CD14-positive monocyte (primary cell): ENCODE measurements at regions not wholly inside any gene's neighbourhood (a gene's known extent, or its start where the extent isn't known, plus 50 kb on each side); places are given as distances from the start of the nearest gene placed in this dataset.
A peak's percentile ranks its signal among the peaks of the same experiment; 100 is the strongest.

ENCODE experiments used
- DNase-seq, 3 donors: peaks; one replicate each; pipeline ENCODE4 v3.0.0-alpha.2; 2011 to 2022
- H2AFZ ChIP-seq: 2 replicates; pipeline ENCODE4 v1.6.0; 2012; ENCODE audit warnings: mild to moderate bottlenecking, low read depth, low read length, inconsistent platforms; ENCODE audit not compliant: insufficient read depth, poor library complexity, severe bottlenecking
- H3K27ac ChIP-seq, 2 donors: 1 replicate in 1 of 2; 2 replicates in 1 of 2; pipeline ENCODE4 v1.5.1; 2012 to 2013; ENCODE audit warnings: low read length in 2 of 2, control low read depth in 1 of 2, inconsistent platforms in 1 of 2, low read depth in 1 of 2, mild to moderate bottlenecking in 1 of 2
- H3K27me3 ChIP-seq, 2 donors: one replicate each; pipeline versions ENCODE4 v1.6.0 to v1.6.1; 2011 to 2013; ENCODE audit warnings: low read length in 2 of 2; ENCODE audit not compliant: control insufficient read depth in 2 of 2, insufficient read depth in 2 of 2
- H3K36me3 ChIP-seq, 2 donors: replicated peaks in 1 of 2; 1 replicate in 1 of 2; 2 replicates in 1 of 2; pipeline versions ENCODE4 v1.5.1 to v1.6.1; 2012 to 2013; ENCODE audit warnings: low read length in 2 of 2, control low read depth in 1 of 2, inconsistent platforms in 1 of 2, mild to moderate bottlenecking in 1 of 2; ENCODE audit not compliant: insufficient read depth in 2 of 2, control insufficient read depth in 1 of 2
- H3K4me1 ChIP-seq, 2 donors: 1 replicate in 1 of 2; 2 replicates in 1 of 2; pipeline versions ENCODE4 v1.5.1 to v1.6.1; 2012 to 2013; ENCODE audit warnings: low read length in 2 of 2, control low read depth in 1 of 2, inconsistent platforms in 1 of 2, mild to moderate bottlenecking in 1 of 2, moderate library complexity in 1 of 2; ENCODE audit not compliant: insufficient read depth in 2 of 2, control insufficient read depth in 1 of 2
- H3K4me2 ChIP-seq: replicated peaks from 2 replicates; pipeline ENCODE3; 2012; ENCODE audit warnings: low read length, moderate library complexity, mild to moderate bottlenecking; ENCODE audit not compliant: poor library complexity, severe bottlenecking; ENCODE audit errors: extremely low read depth
- H3K4me3 ChIP-seq, 3 experiments: fragments of 200-600 bp in 1 of 3; sonication (generic) in 1 of 3; replicated peaks in 1 of 3; 1 replicate in 2 of 3; 2 replicates in 1 of 3; pipeline ENCODE4 v1.5.1; 2011 to 2013; ENCODE audit warnings: low read length in 3 of 3, mild to moderate bottlenecking in 3 of 3, control low read depth in 2 of 3, low read depth in 2 of 3, inconsistent platforms in 1 of 3, moderate library complexity in 1 of 3
- H3K79me2 ChIP-seq: 2 replicates; pipeline ENCODE4 v1.6.0; 2012; ENCODE audit warnings: mild to moderate bottlenecking, control low read depth, inconsistent platforms, low read length, moderate library complexity; ENCODE audit not compliant: insufficient read depth
- H3K9ac ChIP-seq: 2 replicates; pipeline ENCODE4 v1.6.0; 2017; ENCODE audit warnings: low read length, mild to moderate bottlenecking; ENCODE audit not compliant: insufficient read depth, poor library complexity, severe bottlenecking
- H3K9me3 ChIP-seq, 2 donors: replicated peaks in 1 of 2; 1 replicate in 1 of 2; 2 replicates in 1 of 2; pipeline versions ENCODE4 v1.5.1 to v1.6.1; 2012 to 2013; ENCODE audit warnings: low read length in 2 of 2, control low read depth in 1 of 2; ENCODE audit not compliant: control insufficient read depth in 1 of 2, insufficient read depth in 1 of 2
- H4K20me1 ChIP-seq: 2 replicates; pipeline ENCODE4 v1.6.0; 2012; ENCODE audit warnings: mild to moderate bottlenecking, low read length, control low read depth, moderate library complexity; ENCODE audit not compliant: insufficient read depth
- H3K27ac Mint-ChIP-seq, 7 donors: one replicate each; pipeline ENCODE4 v1.8.0; 2020; ENCODE audit warnings: mild to moderate bottlenecking in 7 of 7, mixed read lengths in 7 of 7, moderate library complexity in 6 of 7, inconsistent platforms in 2 of 7
- H3K27me3 Mint-ChIP-seq, 3 donors: one replicate each; pipeline ENCODE4 v1.8.0; 2021 to 2022; ENCODE audit warnings: low read depth in 3 of 3, mild to moderate bottlenecking in 3 of 3, mixed read lengths in 3 of 3, moderate library complexity in 3 of 3, inconsistent platforms in 1 of 3
- H3K36me3 Mint-ChIP-seq, 2 donors: one replicate each; pipeline ENCODE4 v1.8.0; 2020; ENCODE audit warnings: mixed read lengths in 2 of 2, inconsistent platforms in 1 of 2, mild to moderate bottlenecking in 1 of 2
- H3K4me1 Mint-ChIP-seq: one replicate; pipeline ENCODE4 v1.8.0; 2020; ENCODE audit warnings: mild to moderate bottlenecking, mixed read lengths
- H3K4me3 Mint-ChIP-seq, 2 donors: one replicate each; pipeline ENCODE4 v1.8.0; 2020; ENCODE audit warnings: mild to moderate bottlenecking in 2 of 2, mixed read lengths in 2 of 2, moderate library complexity in 1 of 2
- H3K9me3 Mint-ChIP-seq, 7 donors: one replicate each; pipeline ENCODE4 v1.8.0; 2020 to 2022; ENCODE audit warnings: mixed read lengths in 7 of 7, mild to moderate bottlenecking in 6 of 7, moderate library complexity in 6 of 7, inconsistent platforms in 2 of 7
- CTCF ChIP-seq: fragments of 200-600 bp; IDR thresholded peaks from one replicate; pipeline ENCODE4 v1.8.0; 2022; ENCODE audit warnings: antibody characterized with exemption, mild to moderate bottlenecking
- WGBS: methylation state at CpG from one replicate; pipeline ENCODE4 v1.1.5; 2013; ENCODE audit warnings: missing lambda C conversion rate; ENCODE audit not compliant: insufficient coverage; 5-methylcytosine and 5-hydroxymethylcytosine counted together
- intact Hi-C, 2 donors: fragments of 100-400 bp; cut with micrococcal nuclease; formaldehyde crosslinking; loops; one replicate each; pipeline versions ENCODE4 v1.15.0 to v1.15.1; 2023

- Histone ChIP-seq H3K79me2 (no peaks in the 10 kb centered on the region), H3K27ac (no peak overlapping the region), H3K4me2 (no peak overlapping the region), H3K27me3 (no peaks in the 10 kb centered on the region), H3K4me3 (no peak overlapping the region), H3K4me1 (peaks cover 0 to 9% of the 10 kb centered on the region in 2 donors), H3K36me3 (no peaks in the 10 kb centered on the region), H3K9me3 (no peaks in the 10 kb centered on the region), H2AFZ (no peak overlapping the region), H4K20me1 (no peaks in the 10 kb centered on the region), H3K9ac (no peak overlapping the region)
- H3K36me3 Mint-ChIP-seq = no peaks in the 10 kb centered on the region
- intact Hi-C loops = no loop called here
- peaks cover 0 to 2% (median 0%) of the 10 kb centered on the region in 7 donors for H3K9me3 Mint-ChIP-seq
- no peak for DNase-seq
- TF ChIP-seq CTCF = no peak
- H3K27me3 Mint-ChIP-seq = peaks cover 5 to 25% (median 18%) of the 10 kb centered on the region in 3 donors
- H3K27ac Mint-ChIP-seq = no peak overlapping the region
- 92% methylated on average over 8 of the region's 11 CpGs for WGBS
- no peak overlapping the region for H3K4me3 Mint-ChIP-seq
- H3K4me1 Mint-ChIP-seq = peaks cover 7% of the 10 kb centered on the region
These were observed 85.5 kb downstream of the TMEM130 start for GRCh38 chr7:98784216-98784785.

GRCh38 chr7:98785929-98786571 is 83.8 kb downstream of the TMEM130 start:
- Histone ChIP-seq H3K27ac (no peak overlapping the region), H3K9ac (no peak overlapping the region), H3K4me1 (no peaks in the 10 kb centered on the region), H3K4me3 (no peak overlapping the region), H4K20me1 (no peaks in the 10 kb centered on the region), H3K9me3 (no peaks in the 10 kb centered on the region), H2AFZ (no peak overlapping the region), H3K79me2 (no peaks in the 10 kb centered on the region), H3K36me3 (no peaks in the 10 kb centered on the region), H3K27me3 (no peaks in the 10 kb centered on the region), H3K4me2 (no peak overlapping the region)
- DNase-seq = no peak
- WGBS = 32% methylated on average over 9 of the region's 14 CpGs
- Mint-ChIP-seq H3K9me3 (peaks cover 0 to 2% (median 0%) of the 10 kb centered on the region in 7 donors), H3K4me1 (peaks cover 2% of the 10 kb centered on the region), H3K36me3 (no peaks in the 10 kb centered on the region), H3K27ac (peak overlapping the region in 1 of 7 donors; percentile 14), H3K27me3 (peaks cover 5 to 28% (median 15%) of the 10 kb centered on the region in 3 donors), H3K4me3 (peak overlapping the region in 1 of 2 donors; percentile 51)
- intact Hi-C loops = no loop called here
- TF ChIP-seq CTCF = no peak
